LoVo (cell line): ENCODE measurements at regions not wholly inside any gene's neighbourhood (a gene's known extent, or its start where the extent isn't known, plus 50 kb on each side); places are given as distances from the start of the nearest gene placed in this dataset.
"Not testable (repeated sequence)": the region's sequence is repeated elsewhere in the genome, so short reads cannot be mapped to it uniquely, and the experiment has no call there.

ENCODE experiments used
- DNase-seq: peaks from one replicate; pipeline ENCODE4 v3.0.0-alpha.2; 2016; ENCODE audit warnings: low spot score

DNA sequence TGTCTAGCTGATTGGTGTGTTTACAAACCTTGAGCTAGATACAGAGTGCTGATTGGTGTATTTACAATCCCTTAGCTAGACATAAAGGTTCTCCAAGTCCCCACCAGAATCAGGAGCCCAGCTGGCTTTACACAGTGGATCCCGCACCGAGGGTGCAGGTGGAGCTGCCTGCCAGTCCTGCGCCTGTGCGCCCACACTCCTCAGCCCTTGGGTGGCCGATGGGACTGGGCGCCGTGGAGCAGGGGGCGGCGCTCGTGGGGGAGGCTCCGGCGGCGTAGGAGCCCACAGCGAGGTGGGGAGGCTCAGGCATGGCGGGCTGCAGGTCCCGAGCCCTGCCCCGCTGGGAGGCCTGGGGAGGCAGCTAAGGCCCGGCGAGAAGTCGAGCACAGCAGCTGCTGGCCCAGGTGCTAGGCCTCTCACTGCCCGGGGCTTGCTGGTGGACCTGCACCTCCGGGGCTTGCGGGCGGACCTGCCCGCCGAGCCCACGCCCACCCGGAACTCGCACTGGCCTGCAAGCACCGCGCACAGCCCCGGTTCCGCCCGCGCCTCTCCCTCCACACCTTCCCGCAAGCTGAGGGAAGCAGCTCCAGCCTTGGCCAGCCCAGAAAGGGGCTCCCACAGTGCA, 51.0 kb upstream of the CDYL start:
- DNase-seq = not testable (repeated sequence)

DNA sequence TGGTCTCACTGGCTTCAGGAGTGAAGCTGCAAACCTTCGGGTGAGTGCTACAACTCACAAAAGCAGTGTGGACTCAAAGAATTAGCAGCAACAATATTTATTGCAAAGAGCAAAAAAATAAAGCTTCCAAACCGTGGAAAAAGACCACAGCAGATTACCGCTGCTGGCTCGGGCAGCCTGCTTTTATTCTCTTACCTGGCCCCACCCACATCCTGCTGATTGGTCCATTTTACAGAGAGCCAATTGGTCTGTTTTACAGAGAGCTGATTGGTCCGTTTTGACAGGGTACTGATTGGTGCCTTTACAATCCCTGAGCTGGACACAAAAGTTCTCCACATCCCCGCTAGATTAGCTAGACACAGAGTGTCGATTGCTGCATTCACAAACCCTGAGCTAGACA, 51.5 kb upstream of the CDYL start:
- DNase-seq = not testable (repeated sequence)

DNA sequence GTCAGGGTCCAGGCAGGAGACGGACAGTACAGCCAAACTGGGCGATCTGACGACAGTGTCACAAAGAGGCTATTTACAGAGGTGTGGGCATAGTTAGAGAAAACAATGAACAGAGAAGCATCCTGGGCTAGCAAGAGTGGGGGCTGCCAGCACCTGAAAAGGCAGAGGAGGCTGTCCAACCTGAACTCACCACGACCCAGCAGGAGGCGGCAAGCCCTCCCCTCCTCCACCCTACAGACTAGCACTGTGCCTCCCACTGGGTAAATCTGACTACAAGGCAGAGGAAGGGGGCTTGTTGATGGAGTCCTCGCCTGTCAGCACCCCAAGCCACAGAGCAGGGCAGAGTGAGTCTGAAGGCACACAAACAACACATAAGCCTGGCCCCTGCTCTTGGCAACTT, 52.8 kb upstream of the CDYL start:
- no peak for DNase-seq

DNA sequence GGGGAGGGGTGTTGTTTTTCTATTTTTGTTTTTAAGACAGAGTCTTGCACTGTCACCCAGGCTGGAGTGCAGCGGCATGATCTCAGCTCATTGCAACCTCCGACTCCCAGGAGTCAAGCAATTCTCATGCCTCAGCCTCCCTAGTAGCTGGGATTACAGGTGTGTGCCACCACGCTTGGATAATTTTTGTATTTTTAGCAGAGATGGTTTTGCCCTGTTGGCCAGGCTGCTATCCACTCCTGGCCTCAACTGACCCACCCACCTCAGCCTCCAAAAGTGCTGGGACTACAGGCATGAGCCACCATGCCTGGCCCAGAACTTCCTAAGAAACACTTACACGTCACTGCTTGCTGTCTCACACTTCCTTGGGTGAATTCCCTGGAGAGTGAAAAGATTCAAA, 54.8 kb upstream of the CDYL start:
- DNase-seq = not testable (repeated sequence)

DNA sequence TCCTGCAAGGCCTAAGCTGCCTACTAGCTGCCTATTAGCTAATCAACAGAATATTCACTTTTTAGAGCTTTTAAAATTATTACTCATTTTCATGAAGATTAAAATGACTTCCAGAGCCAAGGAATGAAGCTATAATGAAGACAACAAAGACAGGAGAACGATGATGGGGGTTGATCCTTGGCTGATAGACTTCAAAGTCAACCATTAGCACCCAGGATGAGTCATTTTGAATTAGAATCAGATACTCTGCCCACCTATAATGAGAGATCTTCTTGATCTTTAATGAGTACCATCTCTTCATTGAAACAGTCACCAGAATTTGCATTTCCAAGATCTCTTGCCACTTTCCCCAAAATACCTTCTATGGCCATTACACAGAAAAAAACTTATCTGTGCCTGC, 56.7 kb upstream of the CDYL start:
- no peak for DNase-seq

DNA sequence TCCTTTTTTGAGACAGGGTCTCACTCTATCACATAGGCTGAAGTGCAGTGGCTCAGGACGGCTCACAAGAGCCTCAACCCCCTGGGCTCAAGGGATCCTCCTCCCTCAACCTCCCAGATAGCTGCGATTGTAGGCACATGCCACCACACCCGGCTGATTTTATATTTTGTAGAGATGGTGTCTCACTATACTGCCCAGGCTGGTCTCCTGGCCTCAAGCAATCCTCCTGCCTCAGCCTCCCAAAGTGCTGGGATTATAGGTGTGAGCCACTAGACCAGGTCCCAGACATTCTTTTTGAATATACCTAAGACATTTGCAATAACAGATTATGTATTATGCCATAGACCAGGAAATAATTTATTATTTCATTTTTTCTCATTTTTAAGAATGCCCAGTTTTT, 58.3 kb upstream of the CDYL start:
- DNase-seq = no peak

DNA sequence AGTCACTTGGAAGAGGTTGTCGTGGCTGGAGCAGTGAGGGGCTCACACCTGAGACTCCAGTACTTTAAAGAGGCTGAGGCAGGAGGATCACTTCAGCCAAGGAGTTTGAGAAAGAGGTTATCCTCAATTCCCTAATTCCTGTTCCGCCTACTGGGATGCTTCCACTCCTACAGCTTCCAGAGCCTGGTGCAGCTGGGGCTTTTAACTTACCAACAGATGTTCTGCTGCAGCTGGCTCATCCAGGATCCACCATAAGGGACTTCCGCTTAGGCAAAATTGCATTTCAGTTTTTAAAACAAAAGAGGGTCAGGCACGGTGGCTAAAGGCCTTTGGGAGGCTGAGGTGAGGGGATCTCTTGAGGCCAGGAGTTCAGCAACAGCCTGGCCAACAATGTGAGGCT, 59.1 kb upstream of the CDYL start:
- no peak for DNase-seq

DNA sequence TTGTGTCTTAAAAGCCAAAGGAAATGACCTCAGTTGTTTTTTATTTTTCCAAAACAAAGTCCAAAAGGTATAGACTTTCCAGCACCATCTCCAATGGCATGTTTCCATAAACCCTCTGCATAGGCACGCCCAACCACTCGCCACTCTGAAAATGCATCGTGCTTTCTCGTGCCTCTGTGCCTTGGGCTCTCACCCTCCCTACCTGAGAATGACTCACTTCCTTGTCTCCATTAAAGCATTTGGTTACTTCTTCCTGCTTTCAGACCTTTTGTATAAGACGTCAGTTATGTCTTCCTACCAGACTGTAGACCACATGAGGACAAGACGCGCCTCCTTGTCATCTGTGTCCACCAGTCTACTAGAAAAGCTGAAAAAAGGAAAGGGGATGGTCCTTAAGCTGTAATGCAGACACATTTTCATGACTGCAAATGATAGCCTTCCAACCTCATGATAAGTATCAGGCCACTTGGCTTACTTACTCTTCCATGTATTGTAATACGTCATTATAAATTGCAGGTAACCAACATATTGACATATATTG, 61.2 kb upstream of the CDYL start:
- DNase-seq = peak; percentile 7

DNA sequence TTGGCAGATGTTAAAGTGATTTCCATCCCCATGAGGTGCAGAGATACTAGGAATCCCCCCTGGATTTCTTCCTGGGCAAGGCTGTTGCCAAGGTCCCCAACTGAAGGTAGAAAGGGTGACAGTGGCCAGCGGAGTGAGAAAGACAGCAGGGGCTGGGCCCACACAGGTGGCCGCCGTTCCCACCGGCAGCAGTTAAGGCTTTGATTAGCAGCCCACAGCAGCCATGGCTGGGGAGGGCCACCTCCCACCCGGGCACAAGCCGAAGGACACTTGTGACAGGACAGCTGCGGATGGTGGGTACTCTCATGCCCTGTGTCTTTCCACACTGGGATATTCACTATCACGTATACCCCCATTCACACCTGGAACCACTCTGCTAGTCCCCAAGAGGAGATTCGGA, 63.9 kb upstream of the CDYL start:
- DNase-seq = no peak

DNA sequence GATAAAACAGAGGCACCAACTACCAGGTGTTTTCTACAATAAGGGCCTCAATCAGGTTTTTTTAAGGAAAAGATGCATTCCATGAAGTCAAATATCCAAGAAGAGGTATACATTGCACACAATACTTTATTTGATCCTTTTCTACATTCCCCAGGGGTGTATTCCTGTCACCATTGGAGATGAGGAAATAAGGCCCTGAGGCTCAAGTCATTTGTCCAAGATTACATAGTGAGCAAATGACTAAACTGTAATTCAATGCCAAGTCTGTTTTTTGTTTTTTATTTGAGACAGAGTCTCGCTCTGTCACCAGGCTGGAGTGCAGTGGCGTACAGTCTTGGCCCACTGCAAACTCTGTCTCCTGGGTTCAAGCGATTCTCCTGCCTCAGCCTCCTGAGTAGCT, 69.2 kb upstream of the CDYL start:
- DNase-seq = no peak

DNA sequence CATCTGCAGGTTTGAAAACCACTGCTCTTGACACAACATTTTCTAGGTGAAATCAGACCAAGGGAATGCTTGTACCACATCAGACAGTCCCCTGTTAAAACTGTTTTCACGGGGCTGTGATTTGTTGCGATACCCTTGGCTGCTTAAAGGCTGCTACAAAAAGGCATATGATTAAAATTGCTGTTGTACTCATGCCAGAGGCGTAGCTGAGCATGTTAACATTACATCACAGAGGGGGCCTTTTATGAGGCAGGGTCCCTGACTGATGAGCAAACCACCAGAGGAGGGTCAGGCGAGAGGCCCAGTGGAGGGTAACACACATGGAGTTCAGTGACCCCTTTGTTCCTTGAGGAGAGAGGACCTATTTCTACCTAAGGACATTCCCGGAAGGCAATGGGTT, 70.4 kb upstream of the CDYL start:
- no peak for DNase-seq

DNA sequence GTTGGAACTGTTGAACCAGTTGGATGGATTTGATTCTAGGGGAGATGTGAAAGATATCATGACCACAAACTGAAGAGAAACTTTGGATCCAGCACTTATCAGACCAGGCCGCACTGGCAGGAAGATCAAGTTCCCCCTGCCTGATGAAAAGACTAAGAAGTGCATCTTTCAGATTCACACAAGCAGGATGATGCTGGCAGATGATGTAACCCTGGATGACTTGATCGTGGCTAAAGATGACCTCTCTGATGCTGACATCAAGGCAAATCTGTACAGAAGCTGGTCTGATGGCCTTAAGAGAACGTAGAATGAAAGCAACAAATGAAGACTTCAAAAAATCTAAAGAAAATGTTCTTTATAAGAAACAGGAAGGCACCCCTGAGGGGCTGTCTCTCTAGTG, 72.8 kb upstream of the CDYL start:
- no peak for DNase-seq

DNA sequence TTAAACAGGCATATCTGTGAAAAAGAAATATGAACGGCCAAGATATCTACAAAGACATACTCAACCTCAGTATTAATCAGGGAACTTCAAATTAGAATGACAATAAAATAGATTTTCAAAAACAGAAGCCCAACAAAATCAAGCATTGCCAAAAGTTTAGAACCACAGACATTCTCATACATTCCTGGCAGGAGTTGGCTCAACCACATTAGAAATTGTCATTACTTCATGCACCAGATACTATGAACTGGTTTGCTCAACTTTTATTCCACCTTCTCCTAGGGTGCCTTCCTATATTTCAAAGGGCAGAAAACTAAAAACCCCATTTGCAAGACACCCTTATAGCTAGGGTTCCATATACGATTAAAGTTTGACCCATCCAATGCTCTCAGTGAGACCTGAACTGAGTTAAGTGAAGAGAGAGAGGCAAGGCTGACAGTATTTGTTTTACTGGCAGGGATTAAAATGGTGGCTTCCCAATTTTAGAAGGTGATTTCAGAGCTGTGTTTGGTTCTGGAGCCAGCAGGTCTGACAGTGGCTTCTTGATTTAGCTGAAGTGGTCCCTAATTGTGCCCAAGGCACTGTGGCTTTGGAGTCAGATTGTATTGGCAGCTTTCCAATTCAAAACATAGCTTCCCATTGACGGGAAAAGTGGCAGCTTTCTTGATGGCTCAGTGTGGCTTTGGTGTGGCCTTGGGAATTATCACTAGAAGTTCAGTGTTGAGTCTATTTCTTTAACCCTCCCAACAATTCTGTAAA, 77.1 kb upstream of the CDYL start:
- no peak for DNase-seq

DNA sequence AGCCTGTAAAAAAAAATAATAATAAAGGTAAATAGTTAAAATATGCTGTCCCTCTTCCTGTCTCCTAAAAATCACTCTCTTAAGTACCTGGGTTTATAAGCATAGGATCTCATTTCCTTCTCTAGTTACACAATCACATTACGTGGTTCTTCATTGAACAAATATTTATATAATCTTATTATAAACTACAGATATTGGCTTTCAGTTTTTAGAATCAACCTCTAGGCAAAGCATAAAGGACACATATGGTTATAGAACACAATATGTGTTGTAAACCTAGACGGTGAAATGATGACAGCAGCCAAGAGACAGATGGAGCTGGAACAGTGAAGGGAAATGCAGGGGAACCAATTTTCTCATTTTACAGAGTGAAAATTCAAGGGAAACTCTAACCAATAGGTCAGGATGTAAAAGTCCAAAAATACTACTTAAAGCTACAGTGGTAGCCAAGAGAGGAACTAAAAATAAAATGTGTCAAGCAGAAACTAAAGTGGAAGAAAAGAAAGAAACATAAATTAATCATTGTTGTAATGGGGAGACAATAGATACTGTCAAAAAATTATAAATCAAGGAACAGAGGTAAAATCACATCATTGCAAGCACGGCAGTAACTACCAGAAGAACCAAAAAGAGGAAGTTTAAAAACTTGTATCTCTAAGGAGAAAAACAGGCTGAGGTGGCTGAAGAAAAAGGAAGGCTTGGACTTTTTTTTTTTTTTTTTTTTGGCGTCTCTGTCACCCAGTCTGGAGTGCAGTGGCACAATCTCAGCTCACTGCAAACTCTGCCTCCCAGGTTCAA, 82.8 kb upstream of the CDYL start:
- no peak for DNase-seq

DNA sequence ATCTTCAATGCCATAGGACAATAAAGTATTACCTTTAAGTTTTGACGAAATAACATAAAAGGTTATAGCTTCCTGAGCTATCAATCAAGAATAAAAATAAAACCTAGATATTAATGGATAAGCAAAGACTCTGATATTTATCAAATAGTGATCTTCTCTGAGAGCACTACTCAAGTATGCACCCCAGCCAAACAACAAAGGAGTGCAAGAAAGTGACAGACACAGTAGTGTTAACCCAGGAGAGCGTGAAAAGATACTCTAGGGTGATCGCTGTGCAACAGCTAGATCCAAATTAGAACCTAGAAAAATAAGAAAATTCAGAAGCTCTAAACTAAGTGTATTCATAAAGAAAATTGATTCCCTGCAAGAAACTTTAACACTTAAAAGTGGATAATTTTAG, 83.5 kb upstream of the CDYL start:
- DNase-seq = no peak

DNA sequence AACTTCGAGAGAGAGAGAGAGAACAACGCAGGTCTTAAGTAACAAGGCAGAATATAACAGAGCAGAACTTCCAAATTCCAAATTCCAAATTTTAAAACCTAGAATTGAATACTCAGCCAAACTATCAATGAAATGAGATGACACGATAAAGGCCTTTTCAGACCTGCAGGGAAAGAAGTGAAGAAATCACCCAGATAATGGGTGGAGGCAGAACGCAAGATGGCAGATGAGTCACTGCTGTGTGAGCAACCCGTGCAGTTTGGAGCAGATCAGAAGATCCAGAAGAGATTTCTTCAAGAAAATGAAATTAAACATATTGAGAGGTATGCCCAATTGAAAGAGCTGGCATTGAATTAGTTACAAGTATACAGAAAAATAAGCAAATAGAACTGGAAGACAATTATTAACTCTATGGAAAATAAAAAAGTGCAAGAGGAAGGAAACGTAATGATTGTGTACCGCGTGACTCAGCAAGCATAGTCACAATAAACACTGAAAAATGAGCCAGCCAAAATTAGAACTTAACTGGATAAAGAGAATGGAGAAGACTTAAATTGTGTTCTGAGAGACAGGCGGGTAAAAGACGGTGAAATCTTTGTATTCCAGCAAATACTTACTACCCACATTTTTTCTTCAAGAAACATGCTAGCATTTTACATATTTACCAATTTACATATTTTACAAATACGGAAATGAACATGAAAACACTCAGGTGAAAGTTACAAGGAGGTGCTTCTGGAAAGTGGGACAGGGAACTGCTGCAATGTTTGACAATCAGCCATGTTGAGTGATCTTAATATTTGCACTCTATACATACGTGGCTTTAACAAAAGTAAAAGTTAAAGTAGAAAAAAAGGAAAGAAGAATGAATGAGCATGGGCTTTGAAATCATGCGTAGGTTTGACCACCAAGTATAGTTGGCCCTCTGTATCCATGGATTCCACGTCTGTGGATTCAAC, 87.9 kb upstream of the CDYL start:
- DNase-seq = peak; percentile 62

DNA sequence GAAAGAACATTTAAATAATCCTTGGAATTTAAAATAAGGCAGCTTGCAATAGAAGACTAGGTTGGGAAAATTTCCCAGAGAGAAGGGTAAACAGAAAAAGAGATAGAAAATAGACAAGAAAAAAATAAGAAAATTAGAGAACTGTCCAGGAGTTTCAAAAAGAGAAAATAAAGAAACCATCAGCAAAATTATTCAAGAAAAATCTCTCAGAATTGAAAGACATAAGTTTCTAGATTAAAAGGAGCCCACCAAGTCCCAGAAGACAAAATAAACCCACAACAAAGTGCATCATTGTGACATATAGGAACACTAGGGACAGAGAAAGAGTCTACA, 88.6 kb upstream of the CDYL start:
- no peak for DNase-seq

DNA sequence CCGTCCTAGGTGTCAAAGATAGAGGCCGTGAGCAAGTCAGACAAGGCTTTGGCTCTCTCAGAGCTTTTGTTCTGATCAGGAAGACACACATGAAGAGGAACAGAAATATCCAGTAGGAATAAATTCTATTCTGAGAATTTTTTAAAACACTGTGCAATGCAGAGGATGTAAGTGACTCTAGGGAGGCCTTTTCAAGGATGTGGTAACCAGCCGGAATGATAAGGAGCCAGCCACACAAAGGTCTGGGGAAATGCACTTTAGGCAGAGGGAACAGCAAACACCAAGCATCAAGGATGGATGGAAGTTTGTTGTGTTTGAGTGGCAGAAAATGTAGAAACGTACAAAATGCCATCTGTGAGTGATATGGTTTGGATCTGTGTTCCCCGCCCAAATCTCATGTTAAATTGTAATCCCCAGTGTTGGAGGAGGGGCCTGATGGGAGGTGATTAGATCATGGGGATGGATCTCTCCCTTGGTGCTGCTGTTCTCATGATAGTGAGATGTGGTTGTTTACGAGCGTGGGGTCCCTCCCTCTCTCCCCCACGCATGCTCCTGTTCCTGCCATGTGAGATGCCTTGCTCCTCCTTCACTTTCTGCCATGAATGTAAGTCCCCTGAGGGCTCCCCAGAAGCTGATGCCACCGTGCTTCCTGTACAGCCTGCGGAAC, 93.6 kb upstream of the CDYL start:
- DNase-seq = no peak

DNA sequence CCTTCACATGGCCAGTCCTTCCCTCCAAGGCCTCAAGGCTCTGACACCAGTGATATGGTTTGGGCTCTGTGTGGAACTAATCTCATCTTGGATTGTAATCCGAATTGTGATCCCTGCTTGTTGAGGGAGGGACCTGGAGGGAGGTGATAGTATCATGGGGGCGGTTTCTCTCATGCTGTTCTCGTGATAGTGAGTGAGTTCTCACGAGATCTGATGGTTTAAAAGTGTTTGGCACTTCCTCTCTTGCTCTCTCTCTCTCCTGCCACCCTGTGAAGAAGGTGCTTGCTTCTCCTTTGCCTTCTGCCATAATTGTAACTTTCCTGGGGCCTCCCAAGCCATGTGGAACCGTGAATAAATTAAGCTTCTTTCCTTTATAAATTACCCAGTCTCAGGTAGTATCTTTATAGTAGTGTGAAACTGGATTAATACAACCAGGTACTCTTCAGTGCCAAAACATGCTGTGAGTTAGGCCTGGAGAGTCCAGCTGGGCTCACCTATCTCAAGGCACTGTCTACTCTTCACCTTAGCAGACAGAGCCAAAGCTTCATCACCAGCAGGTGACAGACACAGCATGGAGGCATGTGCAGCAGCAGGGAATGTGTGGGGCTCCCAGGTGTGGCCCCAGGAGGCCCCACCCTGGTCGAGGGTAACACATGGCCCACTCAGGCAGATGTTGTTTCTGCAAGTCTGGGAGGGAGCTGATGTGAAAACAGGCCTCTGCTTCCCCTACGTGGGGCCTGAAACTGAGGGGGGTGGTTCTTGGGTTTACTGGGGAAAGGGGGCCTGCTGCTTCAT, 97.5 kb upstream of the CDYL start:
- no peak for DNase-seq

DNA sequence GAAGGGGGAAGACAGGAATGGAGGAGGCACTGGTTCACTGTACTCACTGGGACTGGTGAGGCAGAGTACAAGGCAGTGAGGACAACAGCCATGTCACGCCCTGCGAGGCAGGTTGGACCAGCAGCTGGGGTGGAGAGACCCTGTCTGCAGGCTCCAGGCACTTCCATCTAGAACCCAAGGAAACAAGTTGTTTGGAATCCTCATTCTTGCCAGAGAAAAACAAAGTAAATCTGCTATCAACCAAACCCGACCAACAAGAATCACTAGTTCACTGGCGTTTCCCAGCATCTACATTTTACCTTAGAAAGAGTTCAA, 98.5 kb upstream of the CDYL start:
- DNase-seq = no peak
